HepG2 (cell line): ENCODE measurements at regions not wholly inside any gene's neighbourhood (a gene's known extent, or its start where the extent isn't known, plus 50 kb on each side); places are given as distances from the start of the nearest gene placed in this dataset.

Experiments used
- CBX5 ChIP-seq: sonication (generic); formaldehyde crosslinking; IDR thresholded peaks from 2 replicates; pipeline ENCODE4 v1.4.0; 2020; ENCODE audit warnings: missing genetic modification reagents, borderline replicate concordance
- ELF1 ChIP-seq: sonication (generic); formaldehyde crosslinking; IDR thresholded peaks from 2 replicates; pipeline ENCODE4 v1.4.0; 2020; ENCODE audit warnings: missing genetic modification reagents
- KLF6 ChIP-seq: IDR thresholded peaks from 2 replicates; pipeline ENCODE4 v1.8.0; 2016; ENCODE audit warnings: missing biosample characterization, missing genetic modification reagents
- MED1 ChIP-seq: sonication (generic); formaldehyde crosslinking; IDR thresholded peaks from 2 replicates; pipeline ENCODE4 v1.4.0; 2020; ENCODE audit warnings: missing genetic modification reagents
- SAFB2 ChIP-seq: sonication (generic); formaldehyde crosslinking; IDR thresholded peaks from 2 replicates; pipeline ENCODE4 v1.5.1; 2020; ENCODE audit warnings: missing genetic modification reagents, low read depth, mild to moderate bottlenecking, borderline replicate concordance
- SIN3A ChIP-seq: IDR thresholded peaks from 2 replicates; pipeline ENCODE4 v1.6.1; 2011; ENCODE audit warnings: low read depth, mild to moderate bottlenecking, control low read depth, low read length, borderline replicate concordance
- SRY ChIP-seq: sonication (generic); formaldehyde crosslinking; IDR thresholded peaks from 2 replicates; pipeline ENCODE4 v1.8.0; 2022; ENCODE audit warnings: mild to moderate bottlenecking, missing genetic modification reagents
- ZBTB1 ChIP-seq: sonication (generic); formaldehyde crosslinking; IDR thresholded peaks from 2 replicates; pipeline ENCODE4 v1.4.0; 2020; ENCODE audit warnings: missing genetic modification reagents, borderline replicate concordance
- ZNF10 ChIP-seq: sonication (generic); formaldehyde crosslinking; IDR thresholded peaks from 2 replicates; pipeline ENCODE4 v1.4.0; 2020; ENCODE audit warnings: mild to moderate bottlenecking, low read depth, missing genetic modification reagents, borderline replicate concordance
- ZNF446 ChIP-seq: sonication (generic); formaldehyde crosslinking; IDR thresholded peaks from 2 replicates; pipeline ENCODE4 v1.5.0; 2020; ENCODE audit warnings: mild to moderate bottlenecking, missing genetic modification reagents
- ZNF572 ChIP-seq: sonication (generic); formaldehyde crosslinking; IDR thresholded peaks from 2 replicates; pipeline ENCODE4 v1.5.1; 2020; ENCODE audit warnings: mild to moderate bottlenecking, missing genetic modification reagents
- TF ChIP-seq, protein P1 (sequence below): IDR thresholded peaks from 2 replicates; pipeline ENCODE4 v1.6.1; 2016; ENCODE audit warnings: low read depth
- TF ChIP-seq, protein P2 (sequence below): sonication (generic); formaldehyde crosslinking; IDR thresholded peaks from 2 replicates; pipeline ENCODE4 v1.4.0; 2020; ENCODE audit warnings: missing genetic modification reagents
- TF ChIP-seq, protein P3 (sequence below): sonication (generic); formaldehyde crosslinking; IDR thresholded peaks from 2 replicates; pipeline ENCODE4 v1.5.1; 2020; ENCODE audit warnings: missing genetic modification reagents, mild to moderate bottlenecking, borderline replicate concordance
- TF ChIP-seq, protein P4 (sequence below): sonication (generic); formaldehyde crosslinking; IDR thresholded peaks from 2 replicates; pipeline ENCODE4 v1.9.0; 2021; ENCODE audit warnings: missing genetic modification reagents, borderline replicate concordance
- TF ChIP-seq, protein P5 (sequence below): sonication (generic); formaldehyde crosslinking; IDR thresholded peaks from 2 replicates; pipeline ENCODE4 v1.5.1; 2020; ENCODE audit warnings: missing genetic modification reagents, mild to moderate bottlenecking, borderline replicate concordance
- TF ChIP-seq, protein P6 (sequence below): sonication (generic); formaldehyde crosslinking; IDR thresholded peaks from 2 replicates; pipeline ENCODE4 v1.4.0; 2020; ENCODE audit warnings: missing genetic modification reagents, borderline replicate concordance

DNA sequence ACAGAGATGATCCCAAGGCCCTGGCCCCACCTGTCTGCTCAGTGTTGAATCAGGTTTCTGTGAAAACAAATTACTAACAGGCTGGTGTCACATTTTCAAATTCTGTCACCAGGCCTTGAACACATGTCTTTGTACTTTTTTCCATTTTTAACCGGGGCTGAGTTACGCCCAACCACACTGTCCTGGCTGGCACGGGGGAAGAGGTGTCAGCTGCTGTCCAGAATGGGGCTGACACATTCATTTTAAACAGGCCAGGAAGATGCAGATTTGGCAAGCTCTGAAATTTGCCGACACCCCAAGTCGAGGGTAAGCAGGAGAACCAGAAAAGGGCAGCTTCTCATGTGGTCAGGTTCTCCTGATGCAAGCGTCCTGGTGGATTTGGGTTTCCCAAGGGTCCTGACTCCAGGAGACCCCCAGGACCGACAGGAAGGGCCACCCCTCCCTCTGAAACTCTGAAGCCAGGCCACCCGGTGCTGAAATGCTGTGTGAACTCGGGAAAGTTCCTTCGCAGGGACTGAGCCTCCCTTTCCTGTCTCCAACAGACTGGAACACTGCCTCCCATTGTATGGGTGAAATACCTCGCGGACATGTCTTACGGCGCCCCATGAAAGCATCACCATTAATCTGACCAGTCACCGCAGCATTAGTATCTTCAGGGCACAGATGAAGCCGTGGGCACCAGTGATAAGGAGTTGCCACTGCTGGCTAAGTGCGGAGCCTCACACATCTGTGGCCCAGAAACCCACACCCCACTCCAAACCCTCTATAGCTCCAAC is 90.5 kb upstream of the METTL9 start (continued):
- TF ChIP-seq, protein P1, sequence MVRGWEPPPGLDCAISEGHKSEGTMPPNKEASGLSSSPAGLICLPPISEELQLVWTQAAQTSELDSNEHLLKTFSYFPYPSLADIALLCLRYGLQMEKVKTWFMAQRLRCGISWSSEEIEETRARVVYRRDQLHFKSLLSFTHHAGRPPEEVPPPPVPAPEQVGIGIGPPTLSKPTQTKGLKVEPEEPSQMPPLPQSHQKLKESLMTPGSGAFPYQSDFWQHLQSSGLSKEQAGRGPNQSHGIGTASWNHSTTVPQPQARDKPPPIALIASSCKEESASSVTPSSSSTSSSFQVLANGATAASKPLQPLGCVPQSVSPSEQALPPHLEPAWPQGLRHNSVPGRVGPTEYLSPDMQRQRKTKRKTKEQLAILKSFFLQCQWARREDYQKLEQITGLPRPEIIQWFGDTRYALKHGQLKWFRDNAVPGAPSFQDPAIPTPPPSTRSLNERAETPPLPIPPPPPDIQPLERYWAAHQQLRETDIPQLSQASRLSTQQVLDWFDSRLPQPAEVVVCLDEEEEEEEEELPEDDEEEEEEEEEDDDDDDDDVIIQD (CRISPR knock-in tag), result 0 out of 2 replicates have a peak, but pooled peaks have one; percentile 7
- TF ChIP-seq ELF1 (0 out of 2 replicates have a peak, but pooled peaks have one; percentile 13), SAFB2 (CRISPR knock-in tag) (0 out of 2 replicates have a peak, but pooled peaks have one; percentile 3), ZBTB1 (CRISPR knock-in tag) (0 out of 2 replicates have a peak, but pooled peaks have one; percentile 5), SRY (CRISPR knock-in tag) (0 out of 2 replicates have a peak, but pooled peaks have one; percentile 16), CBX5 (peak; percentile 42; the same call in 1 of the 2 replicates), ZNF446 (CRISPR knock-in tag) (0 out of 2 replicates have a peak, but pooled peaks have one; percentile 37), ZNF10 (CRISPR knock-in tag) (0 out of 2 replicates have a peak, but pooled peaks have one; percentile 5), MED1 (CRISPR knock-in tag) (peak; percentile 40; the same call in 1 of the 2 replicates), ZNF572 (CRISPR knock-in tag) (peak; percentile 55; the same call in 1 of the 2 replicates), KLF6 (CRISPR knock-in tag) (peak; percentile 10; the same call in 1 of the 2 replicates), SIN3A (0 out of 2 replicates have a peak, but pooled peaks have one; percentile 2)
- TF ChIP-seq, protein P2, sequence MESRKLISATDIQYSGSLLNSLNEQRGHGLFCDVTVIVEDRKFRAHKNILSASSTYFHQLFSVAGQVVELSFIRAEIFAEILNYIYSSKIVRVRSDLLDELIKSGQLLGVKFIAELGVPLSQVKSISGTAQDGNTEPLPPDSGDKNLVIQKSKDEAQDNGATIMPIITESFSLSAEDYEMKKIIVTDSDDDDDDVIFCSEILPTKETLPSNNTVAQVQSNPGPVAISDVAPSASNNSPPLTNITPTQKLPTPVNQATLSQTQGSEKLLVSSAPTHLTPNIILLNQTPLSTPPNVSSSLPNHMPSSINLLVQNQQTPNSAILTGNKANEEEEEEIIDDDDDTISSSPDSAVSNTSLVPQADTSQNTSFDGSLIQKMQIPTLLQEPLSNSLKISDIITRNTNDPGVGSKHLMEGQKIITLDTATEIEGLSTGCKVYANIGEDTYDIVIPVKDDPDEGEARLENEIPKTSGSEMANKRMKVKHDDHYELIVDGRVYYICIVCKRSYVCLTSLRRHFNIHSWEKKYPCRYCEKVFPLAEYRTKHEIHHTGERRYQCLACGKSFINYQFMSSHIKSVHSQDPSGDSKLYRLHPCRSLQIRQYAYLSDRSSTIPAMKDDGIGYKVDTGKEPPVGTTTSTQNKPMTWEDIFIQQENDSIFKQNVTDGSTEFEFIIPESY (CRISPR knock-in tag), result peak; percentile 98
- TF ChIP-seq, protein P3, sequence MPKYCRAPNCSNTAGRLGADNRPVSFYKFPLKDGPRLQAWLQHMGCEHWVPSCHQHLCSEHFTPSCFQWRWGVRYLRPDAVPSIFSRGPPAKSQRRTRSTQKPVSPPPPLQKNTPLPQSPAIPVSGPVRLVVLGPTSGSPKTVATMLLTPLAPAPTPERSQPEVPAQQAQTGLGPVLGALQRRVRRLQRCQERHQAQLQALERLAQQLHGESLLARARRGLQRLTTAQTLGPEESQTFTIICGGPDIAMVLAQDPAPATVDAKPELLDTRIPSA (CRISPR knock-in tag), result 0 out of 2 replicates have a peak, but pooled peaks have one; percentile 73
- TF ChIP-seq, protein P4, sequence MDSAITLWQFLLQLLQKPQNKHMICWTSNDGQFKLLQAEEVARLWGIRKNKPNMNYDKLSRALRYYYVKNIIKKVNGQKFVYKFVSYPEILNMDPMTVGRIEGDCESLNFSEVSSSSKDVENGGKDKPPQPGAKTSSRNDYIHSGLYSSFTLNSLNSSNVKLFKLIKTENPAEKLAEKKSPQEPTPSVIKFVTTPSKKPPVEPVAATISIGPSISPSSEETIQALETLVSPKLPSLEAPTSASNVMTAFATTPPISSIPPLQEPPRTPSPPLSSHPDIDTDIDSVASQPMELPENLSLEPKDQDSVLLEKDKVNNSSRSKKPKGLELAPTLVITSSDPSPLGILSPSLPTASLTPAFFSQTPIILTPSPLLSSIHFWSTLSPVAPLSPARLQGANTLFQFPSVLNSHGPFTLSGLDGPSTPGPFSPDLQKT (CRISPR knock-in tag), result 0 out of 2 replicates have a peak, but pooled peaks have one; percentile 24
- TF ChIP-seq, protein P5, sequence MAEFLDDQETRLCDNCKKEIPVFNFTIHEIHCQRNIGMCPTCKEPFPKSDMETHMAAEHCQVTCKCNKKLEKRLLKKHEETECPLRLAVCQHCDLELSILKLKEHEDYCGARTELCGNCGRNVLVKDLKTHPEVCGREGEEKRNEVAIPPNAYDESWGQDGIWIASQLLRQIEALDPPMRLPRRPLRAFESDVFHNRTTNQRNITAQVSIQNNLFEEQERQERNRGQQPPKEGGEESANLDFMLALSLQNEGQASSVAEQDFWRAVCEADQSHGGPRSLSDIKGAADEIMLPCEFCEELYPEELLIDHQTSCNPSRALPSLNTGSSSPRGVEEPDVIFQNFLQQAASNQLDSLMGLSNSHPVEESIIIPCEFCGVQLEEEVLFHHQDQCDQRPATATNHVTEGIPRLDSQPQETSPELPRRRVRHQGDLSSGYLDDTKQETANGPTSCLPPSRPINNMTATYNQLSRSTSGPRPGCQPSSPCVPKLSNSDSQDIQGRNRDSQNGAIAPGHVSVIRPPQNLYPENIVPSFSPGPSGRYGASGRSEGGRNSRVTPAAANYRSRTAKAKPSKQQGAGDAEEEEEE, result 0 out of 2 replicates have a peak, but pooled peaks have one; percentile 9
- TF ChIP-seq, protein P6, sequence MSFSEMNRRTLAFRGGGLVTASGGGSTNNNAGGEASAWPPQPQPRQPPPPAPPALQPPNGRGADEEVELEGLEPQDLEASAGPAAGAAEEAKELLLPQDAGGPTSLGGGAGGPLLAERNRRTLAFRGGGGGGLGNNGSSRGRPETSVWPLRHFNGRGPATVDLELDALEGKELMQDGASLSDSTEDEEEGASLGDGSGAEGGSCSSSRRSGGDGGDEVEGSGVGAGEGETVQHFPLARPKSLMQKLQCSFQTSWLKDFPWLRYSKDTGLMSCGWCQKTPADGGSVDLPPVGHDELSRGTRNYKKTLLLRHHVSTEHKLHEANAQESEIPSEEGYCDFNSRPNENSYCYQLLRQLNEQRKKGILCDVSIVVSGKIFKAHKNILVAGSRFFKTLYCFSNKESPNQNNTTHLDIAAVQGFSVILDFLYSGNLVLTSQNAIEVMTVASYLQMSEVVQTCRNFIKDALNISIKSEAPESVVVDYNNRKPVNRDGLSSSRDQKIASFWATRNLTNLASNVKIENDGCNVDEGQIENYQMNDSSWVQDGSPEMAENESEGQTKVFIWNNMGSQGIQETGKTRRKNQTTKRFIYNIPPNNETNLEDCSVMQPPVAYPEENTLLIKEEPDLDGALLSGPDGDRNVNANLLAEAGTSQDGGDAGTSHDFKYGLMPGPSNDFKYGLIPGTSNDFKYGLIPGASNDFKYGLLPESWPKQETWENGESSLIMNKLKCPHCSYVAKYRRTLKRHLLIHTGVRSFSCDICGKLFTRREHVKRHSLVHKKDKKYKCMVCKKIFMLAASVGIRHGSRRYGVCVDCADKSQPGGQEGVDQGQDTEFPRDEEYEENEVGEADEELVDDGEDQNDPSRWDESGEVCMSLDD, result 0 out of 2 replicates have a peak, but pooled peaks have one; percentile 21
